ENCODE measurements at regions not wholly inside any gene's neighbourhood (a gene's known extent, or its start where the extent isn't known, plus 50 kb on each side); places are given as distances from the start of the nearest gene placed in this dataset.

DNA sequence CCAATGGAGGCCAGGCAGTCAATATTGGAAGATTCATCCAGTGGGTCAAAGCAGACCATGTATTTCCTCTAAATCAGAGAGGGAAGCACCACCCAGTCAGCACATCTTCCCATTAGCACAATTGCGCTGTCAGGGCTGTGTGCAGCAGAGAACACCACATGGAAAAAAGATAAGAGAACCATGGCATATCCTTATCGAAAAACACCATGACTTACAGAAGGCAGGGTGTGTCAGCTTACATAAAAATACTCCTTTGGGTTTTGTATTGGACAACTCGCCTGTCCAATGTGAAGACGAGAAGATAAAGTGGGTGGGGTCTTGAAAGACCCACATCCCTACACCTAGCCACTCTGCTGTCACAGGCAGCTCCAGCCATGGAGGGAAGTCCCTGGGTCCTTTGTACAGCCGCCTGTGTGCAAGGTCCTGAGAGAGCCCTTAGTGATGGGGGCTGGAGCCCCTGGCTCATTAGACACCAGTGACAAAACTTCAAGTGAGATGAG is 71.9 kb upstream of the SPATA31E1 start:
- intact Hi-C loops (cut with DNase I; ENCODE audit: low total_unique reads) = loop anchor here (10.0 kb wide), 1 partner anchor 126 kb away; no protein-coding TSS in a partner anchor
- Histone ChIP-seq H3K27me3 (peaks cover 0 to 10% (median 0%) of the 10 kb centered on the region in 3 donors), H3K4me1 (no peaks in the 10 kb centered on the region), H3K9me3 (peaks cover 0 to 6% (median 2%) of the 10 kb centered on the region in 4 donors), H3K27ac (no peak overlapping the region), H3K4me3 (no peak overlapping the region), H3K36me3 (no peaks in the 10 kb centered on the region)
- TF ChIP-seq POLR2A (IDR thresholded peaks at IDR 0.05) (no peak), POLR2AphosphoS5 (IDR thresholded peaks at IDR 0.05) (no peak), EP300 (IDR thresholded peaks at IDR 0.05) (no peak), CTCF (IDR thresholded peaks at IDR 0.05) (no peak)
- DNase-seq = no peak
- WGBS, 5 donors = 47 to 78% (median 55%) methylated on average over 5 of the region's 5 CpGs

GRCh38 chr9:87812375-87813118 is 70.1 kb upstream of the SPATA31E1 start:
- no peaks in the 10 kb centered on the region for H3K36me3 ChIP-seq
- 29 to 47% (median 39%) methylated on average over 13 of the region's 13 CpGs for WGBS, 5 donors
- peaks cover 0 to 4% (median 0%) of the 10 kb centered on the region in 3 donors for H3K27me3 ChIP-seq
- peak in 1 of 2 donors; percentile 27 for DNase-seq
- intact Hi-C loops (cut with DNase I; ENCODE audit: low total_unique reads) = loop anchor here (10.0 kb wide), 1 partner anchor 128 kb away; no protein-coding TSS in a partner anchor
- no peaks in the 10 kb centered on the region for H3K4me1 ChIP-seq
- TF ChIP-seq CTCF (IDR thresholded peaks at IDR 0.05) = peak in 5 of 7 experiments; percentile 58 to 74 (median 67)
- TF ChIP-seq POLR2AphosphoS5 (IDR thresholded peaks at IDR 0.05) = no peak
- no peak overlapping the region for H3K4me3 ChIP-seq
- no peak overlapping the region for H3K27ac ChIP-seq
- peaks cover 0 to 6% (median 2%) of the 10 kb centered on the region in 4 donors for H3K9me3 ChIP-seq

DNA sequence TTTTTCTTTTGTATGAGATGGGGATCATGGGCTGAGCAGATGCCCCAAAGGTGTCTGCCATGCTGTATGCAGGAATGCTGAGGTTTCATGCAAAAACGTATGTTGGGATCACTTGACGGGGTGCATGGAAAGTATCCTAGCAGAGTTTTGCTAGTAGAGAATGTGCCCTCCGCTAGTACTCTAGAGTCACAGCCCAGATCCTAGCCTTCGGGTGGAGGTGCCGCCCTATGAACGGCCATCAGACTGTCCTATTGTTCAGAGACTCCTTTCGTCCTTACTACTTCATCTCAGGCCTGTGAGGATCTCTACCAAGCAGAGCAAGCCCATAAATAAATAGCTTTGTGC is 69.6 kb upstream of the SPATA31E1 start:
- Histone ChIP-seq H3K27me3 (peaks cover 0 to 4% (median 0%) of the 10 kb centered on the region in 3 donors), H3K27ac (no peak overlapping the region), H3K36me3 (no peaks in the 10 kb centered on the region), H3K4me3 (no peak overlapping the region), H3K4me1 (no peaks in the 10 kb centered on the region), H3K9me3 (peaks cover 0 to 6% (median 2%) of the 10 kb centered on the region in 4 donors)
- DNase-seq = no peak
- WGBS, 5 donors = 58 to 68% (median 62%) methylated on average over 7 of the region's 7 CpGs
- intact Hi-C loops (cut with DNase I; ENCODE audit: low total_unique reads) = loop anchor here (10.0 kb wide), 1 partner anchor 128 kb away; no protein-coding TSS in a partner anchor
- TF ChIP-seq CTCF (IDR thresholded peaks at IDR 0.05) (no peak), EP300 (IDR thresholded peaks at IDR 0.05) (no peak), POLR2A (IDR thresholded peaks at IDR 0.05) (no peak), POLR2AphosphoS5 (IDR thresholded peaks at IDR 0.05) (no peak)

DNA sequence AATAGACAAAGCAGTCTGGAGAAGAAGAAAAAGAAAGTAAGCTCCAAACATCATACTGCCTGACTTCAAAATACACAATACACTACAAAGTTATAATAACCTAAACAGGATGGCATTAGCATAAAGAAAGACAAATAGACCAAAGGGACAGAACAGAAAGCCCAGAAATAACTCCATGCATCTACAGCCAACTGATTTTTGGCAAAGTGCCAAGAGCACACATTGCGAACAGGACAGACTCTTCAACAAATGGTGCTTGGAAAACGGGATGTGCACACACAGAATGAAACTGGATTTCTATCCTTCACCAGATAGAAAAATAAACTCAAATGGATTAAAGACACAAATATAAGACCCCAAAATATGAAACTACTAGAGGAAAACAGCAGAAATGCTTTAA is 66.6 kb upstream of the SPATA31E1 start:
- Histone ChIP-seq H3K4me3 (no peak overlapping the region), H3K27me3 (no peaks in the 10 kb centered on the region), H3K36me3 (no peaks in the 10 kb centered on the region), H3K9me3 (no peaks in the 10 kb centered on the region), H3K4me1 (no peaks in the 10 kb centered on the region), H3K27ac (no peak overlapping the region)
- TF ChIP-seq CTCF (IDR thresholded peaks at IDR 0.05) (no peak), POLR2AphosphoS5 (IDR thresholded peaks at IDR 0.05) (no peak), EP300 (IDR thresholded peaks at IDR 0.05) (no peak), POLR2A (IDR thresholded peaks at IDR 0.05) (no peak)
- peak in 1 of 2 donors; percentile 66 for DNase-seq
- 1 to 21% (median 6%) methylated on average over 2 of the region's 2 CpGs for WGBS, 5 donors
- intact Hi-C loops (cut with DNase I; ENCODE audit: low total_unique reads) = loop anchor here (10.0 kb wide), 1 partner anchor 131 kb away; no protein-coding TSS in a partner anchor
